H9 (cell line): ENCODE measurements at regions not wholly inside any gene's neighbourhood (a gene's known extent, or its start where the extent isn't known, plus 50 kb on each side); places are given as distances from the start of the nearest gene placed in this dataset.

Experiments
- DNase-seq: peaks from one replicate; pipeline ENCODE4 v3.0.0-alpha.2; 2017
- H2AFZ ChIP-seq: one replicate; pipeline ENCODE4 v1.6.1; 2013; ENCODE audit warnings: mild to moderate bottlenecking, low read length, control low read depth, moderate library complexity
- H2AK5ac ChIP-seq: 2 replicates; pipeline ENCODE4 v1.6.1; 2013; ENCODE audit warnings: low read length, control low read depth, mixed read lengths; ENCODE audit not compliant: insufficient read length
- H2BK120ac ChIP-seq: one replicate; pipeline ENCODE4 v1.6.1; 2013; ENCODE audit warnings: low read depth, mild to moderate bottlenecking, low read length, control low read depth, inconsistent platforms; ENCODE audit not compliant: poor library complexity, severe bottlenecking
- H2BK12ac ChIP-seq: 2 replicates; pipeline ENCODE4 v1.6.1; 2013; ENCODE audit warnings: low read length, control low read depth, mixed read lengths, low read depth; ENCODE audit not compliant: insufficient read length
- H2BK15ac ChIP-seq: 2 replicates; pipeline ENCODE4 v1.6.1; 2013; ENCODE audit warnings: low read depth, low read length, control low read depth
- H2BK20ac ChIP-seq: one replicate; pipeline ENCODE4 v1.6.1; 2013; ENCODE audit warnings: low read depth, mild to moderate bottlenecking, low read length, control low read depth, inconsistent platforms; ENCODE audit not compliant: poor library complexity, severe bottlenecking
- H2BK5ac ChIP-seq: 2 replicates; pipeline ENCODE4 v1.6.1; 2013; ENCODE audit warnings: low read length, control low read depth, mixed read lengths; ENCODE audit not compliant: insufficient read length
- H3K14ac ChIP-seq: 2 replicates; pipeline ENCODE4 v1.6.1; 2013; ENCODE audit warnings: low read length, control low read depth; ENCODE audit not compliant: insufficient read depth
- H3K18ac ChIP-seq: 2 replicates; pipeline ENCODE4 v1.6.1; 2013; ENCODE audit warnings: low read depth, mild to moderate bottlenecking, mixed read lengths, low read length, control low read depth; ENCODE audit not compliant: insufficient read length
- H3K23ac ChIP-seq: 2 replicates; pipeline ENCODE4 v1.6.1; 2013; ENCODE audit warnings: low read length, control low read depth, mixed read lengths, low read depth; ENCODE audit not compliant: insufficient read length
- H3K23me2 ChIP-seq: 2 replicates; pipeline ENCODE4 v1.6.1; 2013; ENCODE audit warnings: low read depth, mild to moderate bottlenecking, mixed read lengths, low read length, control low read depth; ENCODE audit not compliant: insufficient read length, poor library complexity, severe bottlenecking
- H3K27ac ChIP-seq: 2 replicates; pipeline ENCODE4 v1.5.1; 2013; ENCODE audit warnings: low read length, control low read depth, mixed read lengths, low read depth; ENCODE audit not compliant: insufficient read length
- H3K27me3 ChIP-seq: 2 replicates; pipeline ENCODE4 v1.6.1; 2013; ENCODE audit warnings: low read length, control low read depth, inconsistent platforms; ENCODE audit not compliant: insufficient read depth
- H3K4ac ChIP-seq: 2 replicates; pipeline ENCODE4 v1.6.1; 2013; ENCODE audit warnings: low read depth, mild to moderate bottlenecking, control low read depth, inconsistent platforms, low read length, moderate library complexity
- H3K4me1 ChIP-seq: 2 replicates; pipeline ENCODE4 v1.6.1; 2013; ENCODE audit warnings: low read length, control low read depth, inconsistent platforms; ENCODE audit not compliant: insufficient read depth
- H3K4me2 ChIP-seq: 2 replicates; pipeline ENCODE4 v1.6.1; 2013; ENCODE audit warnings: low read length, control low read depth, mixed read lengths; ENCODE audit not compliant: insufficient read length, insufficient read depth
- H3K56ac ChIP-seq: 2 replicates; pipeline ENCODE4 v1.6.1; 2013; ENCODE audit warnings: low read depth, mild to moderate bottlenecking, mixed read lengths, low read length, control low read depth; ENCODE audit not compliant: insufficient read length
- H3K79me1 ChIP-seq: 2 replicates; pipeline ENCODE4 v1.6.1; 2013; ENCODE audit warnings: low read depth, mild to moderate bottlenecking, moderate library complexity, low read length, control low read depth, inconsistent platforms; ENCODE audit not compliant: insufficient read depth, poor library complexity, severe bottlenecking
- H3K79me2 ChIP-seq: 2 replicates; pipeline ENCODE4 v1.6.1; 2013; ENCODE audit warnings: low read length, control low read depth, inconsistent platforms; ENCODE audit not compliant: insufficient read depth
- H3K9ac ChIP-seq: 2 replicates; pipeline ENCODE4 v1.6.1; 2013; ENCODE audit warnings: low read length, control low read depth, mixed read lengths; ENCODE audit not compliant: insufficient read length; ENCODE audit errors: extremely low read depth
- H3K9me3 ChIP-seq: one replicate; pipeline ENCODE4 v1.6.1; 2013; ENCODE audit warnings: low read depth, low read length, inconsistent platforms; ENCODE audit not compliant: control insufficient read depth
- H3T11ph ChIP-seq: one replicate; pipeline ENCODE4 v1.6.1; 2013; ENCODE audit warnings: mild to moderate bottlenecking, low read length, control low read depth, inconsistent platforms
- H4K20me1 ChIP-seq: one replicate; pipeline ENCODE4 v1.6.1; 2013; ENCODE audit not compliant: control insufficient read depth, insufficient read length, insufficient read depth
- H4K5ac ChIP-seq: 2 replicates; pipeline ENCODE4 v1.6.1; 2013; ENCODE audit warnings: low read depth, mild to moderate bottlenecking, mixed read lengths, low read length, control low read depth; ENCODE audit not compliant: insufficient read length
- H4K8ac ChIP-seq: replicated peaks from 2 replicates; pipeline ENCODE4 v1.6.1; 2013; ENCODE audit warnings: low read length, control low read depth, mixed read lengths, low read depth; ENCODE audit not compliant: insufficient read length
- H4K91ac ChIP-seq: 2 replicates; pipeline ENCODE4 v1.6.1; 2013; ENCODE audit warnings: low read depth, mild to moderate bottlenecking, moderate library complexity, mixed read lengths, low read length, control low read depth; ENCODE audit not compliant: insufficient read length
- H3K27ac Mint-ChIP-seq, 3 experiments: 2 replicates in 2 of 3; 3 replicates in 1 of 3; pipeline ENCODE4 v1.8.0; 2020 to 2021; ENCODE audit warnings: mixed read lengths in 3 of 3, mild to moderate bottlenecking in 1 of 3, moderate library complexity in 1 of 3
- H3K27me3 Mint-ChIP-seq: 2 replicates; pipeline ENCODE4 v1.8.0; 2021; ENCODE audit warnings: low read depth, mild to moderate bottlenecking, moderate library complexity, mixed read lengths
- H3K36me3 Mint-ChIP-seq, 3 experiments: 2 replicates in 2 of 3; 3 replicates in 1 of 3; pipeline ENCODE4 v1.8.0; 2020 to 2021; ENCODE audit warnings: low read depth in 3 of 3, mixed read lengths in 3 of 3; ENCODE audit not compliant: insufficient read depth in 1 of 3
- H3K4me1 Mint-ChIP-seq, 2 experiments: 2 replicates each; pipeline ENCODE4 v1.8.0; 2020; ENCODE audit warnings: mixed read lengths in 2 of 2
- H3K4me3 Mint-ChIP-seq, 2 experiments: 2 replicates in 1 of 2; 3 replicates in 1 of 2; pipeline ENCODE4 v1.8.0; 2020 to 2021; ENCODE audit warnings: mild to moderate bottlenecking in 2 of 2, mixed read lengths in 2 of 2, moderate library complexity in 1 of 2
- H3K9me3 Mint-ChIP-seq, 2 experiments: 2 replicates in 1 of 2; 3 replicates in 1 of 2; pipeline ENCODE4 v1.8.0; 2020; ENCODE audit warnings: mild to moderate bottlenecking in 2 of 2, mixed read lengths in 2 of 2, moderate library complexity in 1 of 2
- WGBS: extraction: QIAGEN DNeasy Blood & Tissue Kit; methylation state at CpG from one replicate; pipeline ENCODE4 v1.1.7; 2013; ENCODE audit warnings: missing lambda C conversion rate, low lambda C conversion rate, mixed read lengths; ENCODE audit not compliant: insufficient read length; ENCODE audit errors: extremely low coverage; 5-methylcytosine and 5-hydroxymethylcytosine counted together
- TF ChIP-seq, protein P1 (sequence below): fragments of 200-600 bp; sonication (generic); conservative IDR thresholded peaks from 3 replicates; pipeline ENCODE4 v1.8.0; 2021; ENCODE audit warnings: antibody characterized with exemption, mild to moderate bottlenecking

DNA sequence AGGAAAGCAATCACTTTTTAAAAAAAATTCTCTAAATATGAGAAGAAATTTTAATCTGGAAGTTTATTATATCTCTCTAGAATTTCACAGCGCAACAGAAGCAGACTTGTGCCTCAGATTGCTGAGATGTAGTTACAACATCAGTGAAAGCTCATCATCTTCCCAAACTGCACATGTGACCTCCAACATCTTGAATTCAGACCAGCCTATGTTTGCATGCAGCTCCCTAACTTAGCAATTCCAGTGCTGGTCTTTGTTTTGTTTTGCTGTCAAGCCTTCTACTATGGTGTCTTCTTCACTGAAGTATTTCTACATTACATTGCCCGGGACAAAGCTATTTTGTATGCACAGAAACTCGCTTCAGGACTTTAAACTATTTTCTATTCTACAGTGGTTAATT is 684.8 kb upstream of the PTBP2 start:
- no peak overlapping the region for H4K91ac ChIP-seq
- DNase-seq: no peak
- no peak overlapping the region for H2BK20ac ChIP-seq
- H3K79me2 ChIP-seq: no peaks in the 10 kb centered on the region
- peaks cover 6 to 9% of the 10 kb centered on the region in 2 experiments; a peak in 3 of 4 replicates for H3K4me1 Mint-ChIP-seq
- H3T11ph ChIP-seq: no peak overlapping the region
- no peak overlapping the region for H4K5ac ChIP-seq
- H3K56ac ChIP-seq: no peak overlapping the region
- H3K23ac ChIP-seq: no peak overlapping the region
- H3K4me3 Mint-ChIP-seq: no peak overlapping the region
- no peak overlapping the region for H3K27ac Mint-ChIP-seq
- H3K79me1 ChIP-seq: no peaks in the 10 kb centered on the region
- H2AFZ ChIP-seq: no peak overlapping the region
- TF ChIP-seq, protein P1, sequence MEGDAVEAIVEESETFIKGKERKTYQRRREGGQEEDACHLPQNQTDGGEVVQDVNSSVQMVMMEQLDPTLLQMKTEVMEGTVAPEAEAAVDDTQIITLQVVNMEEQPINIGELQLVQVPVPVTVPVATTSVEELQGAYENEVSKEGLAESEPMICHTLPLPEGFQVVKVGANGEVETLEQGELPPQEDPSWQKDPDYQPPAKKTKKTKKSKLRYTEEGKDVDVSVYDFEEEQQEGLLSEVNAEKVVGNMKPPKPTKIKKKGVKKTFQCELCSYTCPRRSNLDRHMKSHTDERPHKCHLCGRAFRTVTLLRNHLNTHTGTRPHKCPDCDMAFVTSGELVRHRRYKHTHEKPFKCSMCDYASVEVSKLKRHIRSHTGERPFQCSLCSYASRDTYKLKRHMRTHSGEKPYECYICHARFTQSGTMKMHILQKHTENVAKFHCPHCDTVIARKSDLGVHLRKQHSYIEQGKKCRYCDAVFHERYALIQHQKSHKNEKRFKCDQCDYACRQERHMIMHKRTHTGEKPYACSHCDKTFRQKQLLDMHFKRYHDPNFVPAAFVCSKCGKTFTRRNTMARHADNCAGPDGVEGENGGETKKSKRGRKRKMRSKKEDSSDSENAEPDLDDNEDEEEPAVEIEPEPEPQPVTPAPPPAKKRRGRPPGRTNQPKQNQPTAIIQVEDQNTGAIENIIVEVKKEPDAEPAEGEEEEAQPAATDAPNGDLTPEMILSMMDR: no peak
- H2BK120ac ChIP-seq: no peak overlapping the region
- H3K18ac ChIP-seq: no peak overlapping the region
- no CpG with 5 or more reads among the region's 3 CpGs for WGBS
- no peaks in the 10 kb centered on the region for H3K23me2 ChIP-seq
- no peak overlapping the region for H2AK5ac ChIP-seq
- peaks cover 5 to 6% of the 10 kb centered on the region in 2 experiments; a peak in 3 of 5 replicates for H3K9me3 Mint-ChIP-seq
- peaks cover 0 to 4% (median 0%) of the 10 kb centered on the region in 3 experiments; a peak in 1 of 7 replicates for H3K36me3 Mint-ChIP-seq
- no peak overlapping the region for H2BK12ac ChIP-seq
- H2BK5ac ChIP-seq: no peak overlapping the region
- no peaks in the 10 kb centered on the region for H4K20me1 ChIP-seq
- H4K8ac ChIP-seq: no peak overlapping the region
- no peaks in the 10 kb centered on the region for H3K27me3 Mint-ChIP-seq
- H3K4me2 ChIP-seq: no peak overlapping the region
- no peak overlapping the region for H3K9ac ChIP-seq
- H3K27me3 ChIP-seq: no peaks in the 10 kb centered on the region
- no peak overlapping the region for H2BK15ac ChIP-seq
- H3K14ac ChIP-seq: no peak overlapping the region
- no peak overlapping the region for H3K4ac ChIP-seq
- peaks cover 4% of the 10 kb centered on the region; the same call in 1 of the 2 replicates for H3K4me1 ChIP-seq
- no peak overlapping the region for H3K27ac ChIP-seq
- no peaks in the 10 kb centered on the region for H3K9me3 ChIP-seq
